ENCODE measurements at regions not wholly inside any gene's neighbourhood (a gene's known extent, or its start where the extent isn't known, plus 50 kb on each side); places are given as distances from the start of the nearest gene placed in this dataset.

DNA sequence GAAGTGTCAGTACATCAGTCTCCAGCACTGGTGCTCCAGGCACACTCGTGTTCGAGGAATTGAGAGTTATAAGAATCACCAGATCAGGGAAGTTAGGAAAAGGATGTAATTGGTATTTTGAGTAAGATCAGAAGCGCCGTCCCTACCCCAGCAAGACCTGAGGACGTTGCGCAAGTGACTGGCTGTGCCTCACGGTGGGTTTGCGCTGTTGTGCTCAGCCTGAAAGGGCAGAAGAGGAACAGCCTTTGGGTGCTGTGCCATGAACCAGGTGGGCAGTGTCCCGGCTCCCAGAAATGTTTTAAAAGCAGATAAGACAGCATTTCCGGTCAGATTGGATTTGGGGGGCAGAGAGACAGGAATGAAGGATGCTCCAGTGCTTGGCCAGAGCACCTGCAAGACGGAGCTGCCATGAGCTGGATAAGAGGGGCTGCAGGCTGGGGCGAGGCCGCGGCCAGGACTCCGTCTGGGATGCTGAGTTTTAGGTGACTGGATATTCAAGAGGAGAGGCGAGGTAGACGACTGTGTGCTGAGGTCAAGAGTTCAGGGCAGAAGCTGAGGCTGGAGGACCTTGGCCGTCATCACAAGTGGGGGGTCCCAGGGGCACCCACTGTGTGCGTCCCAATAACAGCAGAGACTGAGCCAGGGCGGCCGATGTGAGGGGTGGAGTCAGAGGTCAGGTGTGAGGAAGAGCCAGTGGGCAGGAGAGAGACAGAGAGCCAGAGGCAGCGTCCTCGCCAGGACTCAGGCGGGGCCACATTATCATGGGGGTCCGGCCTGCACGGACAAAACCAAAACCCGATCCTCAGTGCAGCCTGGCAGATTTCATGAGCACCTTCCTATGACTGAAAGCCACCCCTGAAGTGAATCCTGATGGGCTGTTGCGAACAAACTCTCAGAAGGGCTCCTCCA, 77.7 kb upstream of the ALKAL2 start:
- no peak overlapping the region for H3K4me2 ChIP-seq (ENCODE audit: insufficient read depth in 1 of 2, low read depth in 2 of 2, low read length in 2 of 2)
- no peak overlapping the region for H3K4ac ChIP-seq (replicated peaks; ENCODE audit: insufficient read length, low read depth, low read length)
- H2BK20ac ChIP-seq (ENCODE audit: low read length): no peak overlapping the region
- H3K27me3 ChIP-seq (replicated peaks in 1 of 4; ENCODE audit: control insufficient read depth in 3 of 4, extremely low read depth in 1 of 4, insufficient read depth in 3 of 4, low read length in 3 of 4): no peaks in the 10 kb centered on the region; a peak in 1 of 7 replicates
- H2AK5ac ChIP-seq (ENCODE audit: low read depth, low read length): no peak overlapping the region
- no peak overlapping the region for H2AFZ ChIP-seq (ENCODE audit: low read length)
- H3K56ac ChIP-seq (replicated peaks; ENCODE audit: insufficient read length, low read depth, low read length): no peak overlapping the region
- no peak overlapping the region for H3K27ac ChIP-seq (ENCODE audit: low read depth, low read length)
- ChIA-PET CTCF (ENCODE audit: partially characterized antibody) (no interaction called here), POLR2A (ENCODE audit: partially characterized antibody) (no interaction called here)
- H3K18ac ChIP-seq (ENCODE audit: extremely low read depth, low read length): no peak overlapping the region
- H3K23me2 ChIP-seq (ENCODE audit: low read depth, low read length): no peaks in the 10 kb centered on the region
- no peak overlapping the region for H3K4me3 ChIP-seq (ENCODE audit: extremely low read depth in 1 of 4, insufficient read depth in 2 of 4, low read depth in 3 of 4, low read length in 4 of 4)
- no peak for TF ChIP-seq NRF1 (IDR thresholded peaks at IDR 0.05; ENCODE audit: low read depth, low read length)
- TF ChIP-seq CEBPB (IDR thresholded peaks at IDR 0.05; ENCODE audit: low read depth, low read length): 0 out of 2 replicates have a peak, but pooled peaks have one; percentile 2
- TF ChIP-seq TBP (IDR thresholded peaks at IDR 0.05; ENCODE audit: low read depth, low read length): no peak
- no peak for TF ChIP-seq TEAD4 (IDR thresholded peaks at IDR 0.05; ENCODE audit: low read depth, low read length)
- TF ChIP-seq CHD1 (IDR thresholded peaks at IDR 0.05; ENCODE audit: low read depth, low read length): no peak
- no peak overlapping the region for H4K91ac ChIP-seq (replicated peaks; ENCODE audit: insufficient read length, low read length)
- H3K23ac ChIP-seq (ENCODE audit: insufficient read length): no peak overlapping the region
- WGBS, 2 experiments (ENCODE audit: extremely low coverage in 1 of 2, insufficient coverage in 1 of 2, insufficient read length in 1 of 2, insufficient replicate concordance in 2 of 2, low coverage in 1 of 2, low lambda C conversion rate in 2 of 2, missing lambda C conversion rate in 1 of 2): 91% methylated on average over 28 of the region's 28 CpGs; no CpG with 5 or more reads in 1 of the 2 experiments
- no peak overlapping the region for H2BK5ac ChIP-seq (ENCODE audit: low read depth, low read length)
- no peak overlapping the region for H2BK12ac ChIP-seq (ENCODE audit: low read depth, low read length)
- no peaks in the 10 kb centered on the region for H3K4me1 ChIP-seq (replicated peaks in 1 of 4; ENCODE audit: control insufficient read depth in 3 of 4, insufficient read depth in 4 of 4, low read length in 3 of 4)
- no peak overlapping the region for H4K5ac ChIP-seq (ENCODE audit: insufficient read length, low read depth, low read length)
- H3K9me3 ChIP-seq (ENCODE audit: insufficient read depth in 2 of 2, low read depth in 1 of 2, low read length in 1 of 2): no peaks in the 10 kb centered on the region
- H4K20me1 ChIP-seq (replicated peaks in 1 of 2; ENCODE audit: control insufficient read depth in 1 of 2, insufficient read depth in 2 of 2, low read length in 2 of 2): no peaks in the 10 kb centered on the region
- H3K9ac ChIP-seq (replicated peaks in 1 of 4; ENCODE audit: extremely low read depth in 1 of 4, low read depth in 3 of 4, low read length in 3 of 4): no peak overlapping the region
- H3K14ac ChIP-seq (ENCODE audit: insufficient read length): no peak overlapping the region
- H4K8ac ChIP-seq (ENCODE audit: extremely low read depth, insufficient read depth, low read length): no peak overlapping the region; the same call in 1 of the 2 replicates
- H3K79me1 ChIP-seq (ENCODE audit: low read depth, low read length): no peaks in the 10 kb centered on the region
- no peaks in the 10 kb centered on the region for H3K36me3 ChIP-seq (ENCODE audit: control insufficient read depth in 2 of 4, insufficient read depth in 4 of 4, low read length in 3 of 4)
- no peak overlapping the region for H2BK15ac ChIP-seq (ENCODE audit: low read length)
- no peaks in the 10 kb centered on the region for H3K79me2 ChIP-seq (ENCODE audit: control insufficient read depth in 1 of 2, insufficient read depth in 2 of 2, low read length in 2 of 2)
- DNase-seq (ENCODE audit: low read depth in 1 of 2, low spot score in 2 of 2): no peak
- no peak overlapping the region for H2BK120ac ChIP-seq (replicated peaks; ENCODE audit: low read depth, low read length)
- FAIRE-seq: no peak
